ENCODE measurements at regions not wholly inside any gene's neighbourhood (a gene's known extent, or its start where the extent isn't known, plus 50 kb on each side); places are given as distances from the start of the nearest gene placed in this dataset.

- TF ChIP-seq CTCF (IDR thresholded peaks at IDR 0.05): no peak
- no peak for TF ChIP-seq POLR2A (IDR thresholded peaks at IDR 0.05)
Measured at GRCh38 chr2:795531-796041, 118.4 kb upstream of the TMEM18 start.
